ENCODE measurements at regions not wholly inside any gene's neighbourhood (a gene's known extent, or its start where the extent isn't known, plus 50 kb on each side); places are given as distances from the start of the nearest gene placed in this dataset.

DNA sequence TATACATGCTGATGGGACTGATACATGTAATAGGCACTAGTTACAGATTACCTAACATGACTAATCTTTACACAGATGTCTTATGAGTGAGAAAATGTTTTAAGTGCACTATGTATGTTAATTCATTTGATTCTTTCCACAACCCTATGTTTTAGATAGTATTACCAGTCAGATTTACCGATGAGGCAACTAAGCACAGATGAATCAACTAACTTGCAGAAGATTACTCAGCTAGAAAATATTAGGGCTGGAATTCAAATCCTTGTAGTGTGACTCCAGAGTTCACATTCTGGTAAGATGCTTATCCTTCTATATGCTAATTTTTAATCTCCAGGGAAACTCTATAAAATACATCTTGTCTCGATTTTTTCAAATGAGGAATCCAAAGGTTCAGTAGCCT lies 964.9 kb downstream of the REEP3 start:
- Mint-ChIP-seq H3K4me3 (no peak overlapping the region), H3K27me3 (no peaks in the 10 kb centered on the region), H3K36me3 (ENCODE audit: insufficient read depth) (no peaks in the 10 kb centered on the region), H3K4me1 (ENCODE audit: low read depth in 2 of 2) (no peaks in the 10 kb centered on the region), H3K27ac (no peak overlapping the region), H3K9me3 (peaks cover 5 to 15% of the 10 kb centered on the region in 2 donors)
- no peak for ATAC-seq (replicated peaks)
- no peak for DNase-seq

DNA sequence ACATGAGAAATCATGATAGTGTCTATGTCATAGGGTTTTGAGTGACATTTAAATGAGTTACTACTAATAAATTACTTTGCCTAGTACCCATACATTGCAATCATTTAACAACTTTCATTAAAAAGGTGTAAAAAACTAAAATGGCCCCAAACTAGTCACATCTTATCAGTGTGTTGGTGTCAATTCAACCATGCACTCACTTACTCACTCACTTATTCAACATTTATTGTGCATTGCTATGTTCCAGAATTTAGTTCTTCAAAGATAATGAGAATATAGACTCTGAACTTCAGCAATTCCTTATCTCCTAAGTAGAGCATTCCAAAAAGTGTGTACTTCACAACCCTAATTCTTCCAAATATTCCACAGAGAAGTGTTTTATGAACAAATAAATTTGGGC lies 965.7 kb downstream of the REEP3 start:
- Mint-ChIP-seq H3K27ac (no peak overlapping the region), H3K9me3 (peaks cover 5 to 15% of the 10 kb centered on the region in 2 donors), H3K4me3 (no peak overlapping the region), H3K4me1 (ENCODE audit: low read depth in 2 of 2) (no peaks in the 10 kb centered on the region), H3K36me3 (ENCODE audit: insufficient read depth) (no peaks in the 10 kb centered on the region), H3K27me3 (no peaks in the 10 kb centered on the region)
- no peak for DNase-seq
- ATAC-seq (replicated peaks), result no peak

DNA sequence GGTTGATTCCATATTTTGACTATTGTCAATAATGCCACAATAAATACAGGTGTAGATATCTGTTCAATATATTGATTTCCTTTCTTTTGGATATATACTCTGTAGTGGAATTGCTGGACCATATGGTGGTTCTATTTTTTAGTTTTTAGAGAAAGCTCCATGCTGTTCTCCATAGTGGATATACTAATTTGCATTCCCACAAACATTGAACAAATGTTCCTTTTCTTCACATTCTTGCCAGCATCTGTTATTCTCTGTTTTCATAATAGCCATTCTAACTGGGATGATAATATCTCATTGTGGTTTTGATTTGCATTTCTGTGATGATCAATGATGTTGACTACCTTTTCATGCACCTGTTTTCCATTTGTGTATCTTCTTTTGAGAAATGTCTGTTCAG lies 973.7 kb downstream of the REEP3 start:
- Mint-ChIP-seq H3K36me3 (ENCODE audit: insufficient read depth) (no peaks in the 10 kb centered on the region), H3K4me1 (ENCODE audit: low read depth in 2 of 2) (no peaks in the 10 kb centered on the region), H3K9me3 (peaks cover 6 to 40% of the 10 kb centered on the region in 2 donors), H3K27ac (no peak overlapping the region), H3K4me3 (no peak overlapping the region), H3K27me3 (no peaks in the 10 kb centered on the region)
- ATAC-seq (replicated peaks) (no peak), DNase-seq (no peak)

DNA sequence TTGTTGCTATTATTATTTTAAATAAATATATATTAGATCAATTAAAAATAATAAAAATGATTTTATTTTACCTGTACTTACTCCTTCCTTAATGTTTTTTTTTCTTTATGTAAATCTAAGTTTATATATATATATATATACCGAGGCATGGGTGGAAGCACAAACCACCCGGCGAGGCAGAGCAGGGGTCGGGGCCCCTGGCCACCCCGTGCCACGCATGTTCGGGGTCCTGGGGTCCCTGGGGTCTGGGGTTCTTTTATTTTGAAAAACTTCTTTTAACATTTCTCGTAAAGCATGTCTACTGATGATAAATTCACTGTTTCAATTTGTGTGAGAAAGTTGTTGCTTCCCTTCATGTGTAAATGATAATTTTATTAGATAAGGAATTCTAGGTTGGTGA lies 976.1 kb downstream of the REEP3 start:
- Mint-ChIP-seq H3K4me3 (no peak overlapping the region), H3K36me3 (ENCODE audit: insufficient read depth) (no peaks in the 10 kb centered on the region), H3K27ac (no peak overlapping the region), H3K27me3 (no peaks in the 10 kb centered on the region), H3K4me1 (ENCODE audit: low read depth in 2 of 2) (no peaks in the 10 kb centered on the region), H3K9me3 (peaks cover 6 to 32% of the 10 kb centered on the region in 2 donors)
- ATAC-seq (replicated peaks) (no peak), DNase-seq (no peak)

DNA sequence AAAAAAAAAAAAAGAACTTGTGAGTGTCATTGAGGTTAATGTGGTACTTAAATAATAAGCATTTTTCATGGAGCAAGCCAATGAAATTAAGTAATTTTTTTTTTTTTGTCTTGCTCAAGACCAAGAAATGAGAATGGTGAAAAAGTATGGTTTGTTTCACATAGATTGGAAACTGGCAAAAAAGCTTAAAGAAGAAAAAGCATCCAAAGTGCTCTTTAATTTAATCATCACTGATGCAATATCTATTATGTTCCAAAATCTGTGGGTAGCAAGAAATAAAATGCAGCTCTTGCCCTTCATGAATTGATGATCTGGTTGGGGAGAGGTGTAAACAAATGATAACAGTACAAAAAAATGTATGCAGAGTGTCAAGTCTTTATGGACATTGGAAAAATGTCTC lies 980.6 kb downstream of the REEP3 start:
- Mint-ChIP-seq H3K4me1 (ENCODE audit: low read depth in 2 of 2) (no peaks in the 10 kb centered on the region), H3K27ac (no peak overlapping the region), H3K27me3 (no peaks in the 10 kb centered on the region), H3K4me3 (no peak overlapping the region), H3K9me3 (peaks cover 2 to 12% of the 10 kb centered on the region in 2 donors), H3K36me3 (ENCODE audit: insufficient read depth) (no peaks in the 10 kb centered on the region)
- ATAC-seq (replicated peaks) (no peak), DNase-seq (no peak)

DNA sequence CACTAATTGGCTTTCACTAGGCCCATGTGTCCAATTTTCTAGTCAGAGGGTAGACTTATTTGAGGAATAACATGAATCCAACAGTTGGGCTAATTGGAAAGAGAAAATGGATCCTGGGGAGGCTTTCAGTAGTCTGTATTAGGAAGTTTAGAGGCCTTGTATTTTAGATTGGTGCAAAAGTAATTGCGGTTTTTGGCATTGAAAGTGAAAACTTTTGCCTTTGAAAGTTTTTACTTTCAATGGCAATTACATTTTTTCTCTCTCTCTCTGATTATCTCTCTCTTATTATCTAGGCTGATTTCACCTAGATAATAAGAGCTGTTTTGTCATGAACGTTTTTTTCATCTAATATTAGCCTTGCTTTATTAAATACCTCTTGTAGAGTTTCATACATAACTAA lies 981.7 kb downstream of the REEP3 start:
- Mint-ChIP-seq H3K9me3 (peaks cover 5 to 11% of the 10 kb centered on the region in 2 donors), H3K4me3 (no peak overlapping the region), H3K27ac (no peak overlapping the region), H3K4me1 (ENCODE audit: low read depth in 2 of 2) (no peaks in the 10 kb centered on the region), H3K36me3 (ENCODE audit: insufficient read depth) (no peaks in the 10 kb centered on the region), H3K27me3 (no peaks in the 10 kb centered on the region)
- ATAC-seq (replicated peaks) (no peak), DNase-seq (no peak)

DNA sequence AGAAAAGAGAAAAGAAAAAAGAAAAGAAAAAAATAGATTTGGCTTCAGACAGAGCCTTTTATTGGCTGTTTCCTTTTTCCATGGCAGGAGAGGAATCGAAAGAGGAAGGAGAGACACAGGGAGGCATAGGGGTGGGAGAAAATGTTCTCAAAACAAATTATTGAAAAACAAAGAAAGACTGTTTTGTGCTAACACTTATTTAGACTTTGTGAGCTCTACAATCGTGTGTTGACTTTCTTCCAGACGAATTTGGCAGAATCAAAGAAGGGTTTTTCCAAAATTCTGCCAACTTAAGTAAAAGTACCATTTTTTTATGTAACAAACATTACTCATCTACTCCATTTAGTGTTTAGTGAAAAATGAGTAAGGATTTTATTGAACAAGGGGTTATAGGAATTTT lies 982.2 kb downstream of the REEP3 start:
- Mint-ChIP-seq H3K9me3 (peaks cover 5 to 8% of the 10 kb centered on the region in 2 donors), H3K4me3 (no peak overlapping the region), H3K27me3 (no peaks in the 10 kb centered on the region)

DNA sequence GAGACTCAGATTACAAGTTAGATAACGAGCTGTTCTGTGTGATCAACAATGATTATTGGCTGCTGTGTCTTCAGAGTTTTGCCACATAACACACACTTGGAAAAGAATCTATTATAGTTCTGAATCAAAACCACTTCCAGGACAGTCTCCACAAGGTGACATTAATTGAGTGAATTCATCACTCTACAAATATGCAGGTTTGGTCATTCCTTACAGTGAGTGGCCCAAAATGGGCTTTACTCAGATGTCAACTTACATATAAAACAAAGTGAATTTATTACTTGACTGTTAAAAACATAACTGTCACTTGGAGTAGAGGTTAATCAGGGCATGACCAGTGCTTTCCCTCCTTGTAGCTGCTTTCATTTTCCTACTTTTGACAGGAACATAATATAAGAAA lies 984.3 kb downstream of the REEP3 start:
- Mint-ChIP-seq H3K27me3 (no peaks in the 10 kb centered on the region), H3K4me1 (ENCODE audit: low read depth in 2 of 2) (no peaks in the 10 kb centered on the region)

More for the DNA sequence above, 982.2 kb downstream of the REEP3 start:
- no peak overlapping the region for H3K27ac Mint-ChIP-seq
- no peaks in the 10 kb centered on the region for H3K4me1 Mint-ChIP-seq (ENCODE audit: low read depth in 2 of 2)
- H3K36me3 Mint-ChIP-seq (ENCODE audit: insufficient read depth), result no peaks in the 10 kb centered on the region
- ATAC-seq (replicated peaks) (no peak), DNase-seq (no peak)

DNA sequence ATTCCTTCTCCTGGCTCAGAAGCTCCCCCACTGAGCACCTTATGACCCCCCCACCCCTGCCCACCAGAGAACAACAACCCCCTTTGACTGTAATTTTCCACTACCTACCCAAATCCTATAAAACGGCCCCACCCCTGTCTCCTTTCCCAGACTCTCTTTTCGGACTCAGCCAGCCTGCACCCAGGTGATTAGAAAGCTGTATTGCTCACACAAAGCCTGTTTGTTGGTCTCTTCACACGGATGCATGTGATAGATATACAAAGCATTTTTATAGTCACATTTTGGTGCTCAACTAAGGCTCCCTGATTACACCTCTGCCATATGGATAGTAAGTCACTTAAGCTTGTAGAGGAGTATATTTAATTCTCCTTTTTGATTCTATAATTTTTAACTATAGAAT lies 985.8 kb downstream of the REEP3 start:
- Mint-ChIP-seq H3K4me3 (no peak overlapping the region), H3K27ac (no peak overlapping the region), H3K27me3 (no peaks in the 10 kb centered on the region), H3K9me3 (peaks cover 4 to 8% of the 10 kb centered on the region in 2 donors), H3K4me1 (ENCODE audit: low read depth in 2 of 2) (no peaks in the 10 kb centered on the region), H3K36me3 (ENCODE audit: insufficient read depth) (no peaks in the 10 kb centered on the region)
- no peak for DNase-seq
- ATAC-seq (replicated peaks), result no peak

More for the DNA sequence above, 984.3 kb downstream of the REEP3 start:
- no peak for DNase-seq
- no peak overlapping the region for H3K27ac Mint-ChIP-seq
- no peak overlapping the region for H3K4me3 Mint-ChIP-seq
- ATAC-seq (replicated peaks), result no peak
- peaks cover 4 to 8% of the 10 kb centered on the region in 2 donors for H3K9me3 Mint-ChIP-seq
- no peaks in the 10 kb centered on the region for H3K36me3 Mint-ChIP-seq (ENCODE audit: insufficient read depth)

DNA sequence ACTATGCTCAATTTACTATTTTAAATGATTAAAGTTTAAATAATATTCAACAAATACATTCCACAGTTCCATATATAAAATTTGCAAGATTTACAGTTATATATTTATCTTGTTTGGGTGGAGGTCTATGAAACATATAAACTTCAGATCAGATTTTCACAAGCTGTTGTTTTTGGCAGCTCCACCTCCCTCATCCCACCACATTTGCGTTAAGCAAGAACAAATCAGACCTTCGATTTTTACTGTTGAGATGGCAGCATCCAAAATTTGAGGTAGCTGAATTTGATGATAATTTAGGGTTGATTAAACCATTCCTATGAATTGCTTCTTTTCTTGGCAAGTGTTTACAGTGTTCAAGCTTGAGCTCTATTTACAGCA lies 986.4 kb downstream of the REEP3 start:
- H3K4me1 Mint-ChIP-seq (ENCODE audit: low read depth in 2 of 2), result no peaks in the 10 kb centered on the region
- DNase-seq, result no peak
- no peak for ATAC-seq (replicated peaks)
- peaks cover 4 to 8% of the 10 kb centered on the region in 2 donors for H3K9me3 Mint-ChIP-seq
- no peak overlapping the region for H3K4me3 Mint-ChIP-seq
- no peak overlapping the region for H3K27ac Mint-ChIP-seq
- no peaks in the 10 kb centered on the region for H3K27me3 Mint-ChIP-seq
- H3K36me3 Mint-ChIP-seq (ENCODE audit: insufficient read depth), result no peaks in the 10 kb centered on the region

DNA sequence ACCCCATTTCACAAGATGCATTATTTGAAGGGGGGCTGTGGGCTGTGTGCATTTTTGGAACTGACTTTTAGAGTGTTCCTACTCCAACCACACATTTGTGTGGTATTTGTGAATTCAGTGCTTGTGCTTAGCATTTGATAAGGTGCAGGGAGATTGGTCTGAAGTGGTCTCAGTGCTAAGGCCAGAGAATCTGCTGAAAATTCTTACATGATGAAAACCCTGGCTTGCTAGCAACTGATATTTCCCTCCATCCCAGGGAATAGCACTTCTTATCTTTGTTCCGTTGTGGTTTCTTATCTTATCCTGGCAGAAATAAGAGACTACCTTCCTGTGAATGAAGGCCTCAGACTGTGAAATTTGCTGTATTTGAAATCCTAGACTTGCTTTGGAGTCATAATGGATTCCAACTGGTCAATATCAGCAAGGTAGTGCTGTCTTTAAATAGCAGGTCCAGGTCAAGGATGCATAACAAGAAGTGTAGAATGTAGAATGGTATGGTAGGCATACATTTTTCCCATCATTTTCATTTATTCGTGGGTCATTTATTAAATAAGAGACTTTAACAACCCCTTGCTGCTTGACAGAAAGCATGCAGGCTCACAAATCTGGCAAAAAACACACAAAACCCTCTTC lies 986.9 kb downstream of the REEP3 start:
- ATAC-seq (replicated peaks), result no peak
- no peak overlapping the region for H3K27ac Mint-ChIP-seq
- no peaks in the 10 kb centered on the region for H3K4me1 Mint-ChIP-seq (ENCODE audit: low read depth in 2 of 2)
- DNase-seq, result no peak
- no peaks in the 10 kb centered on the region for H3K36me3 Mint-ChIP-seq (ENCODE audit: insufficient read depth)
- no peak overlapping the region for H3K4me3 Mint-ChIP-seq
- peaks cover 4 to 8% of the 10 kb centered on the region in 2 donors for H3K9me3 Mint-ChIP-seq
- H3K27me3 Mint-ChIP-seq, result no peaks in the 10 kb centered on the region

DNA sequence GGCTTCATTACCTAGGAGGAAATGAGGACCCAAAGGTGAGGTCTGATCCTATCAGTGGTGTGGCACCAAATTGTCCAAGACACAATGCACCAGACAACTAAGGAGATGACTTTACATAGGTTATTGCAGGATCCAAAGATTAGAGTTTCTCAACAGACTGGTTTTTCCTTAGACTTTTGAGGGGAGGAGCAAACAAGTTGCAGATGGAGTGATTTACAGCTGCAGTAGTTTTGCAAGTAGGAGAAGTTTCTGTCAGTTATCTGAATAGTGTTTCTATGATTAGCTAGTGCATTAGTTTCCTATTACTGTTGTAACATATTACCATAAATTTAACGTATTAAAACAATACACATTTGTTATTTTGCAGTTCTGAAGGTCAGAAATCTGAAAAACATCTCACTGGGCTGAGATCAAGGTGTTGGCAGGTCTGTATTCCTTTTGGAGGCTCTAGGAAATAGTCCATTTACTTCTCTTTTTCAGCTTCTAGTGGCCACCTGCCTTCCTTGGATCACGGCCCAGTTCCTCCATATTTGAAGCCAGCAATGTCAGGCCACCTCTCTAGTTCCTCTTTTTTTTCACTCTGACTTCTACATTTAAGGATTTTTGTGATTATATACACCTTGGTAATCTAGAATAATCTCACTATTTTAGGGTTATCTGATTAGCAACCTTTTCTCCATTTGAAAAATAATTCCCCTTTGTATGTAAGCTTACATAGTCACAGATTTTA lies 994.9 kb downstream of the REEP3 start:
- Mint-ChIP-seq H3K27me3 (no peaks in the 10 kb centered on the region), H3K4me3 (no peak overlapping the region), H3K36me3 (ENCODE audit: insufficient read depth) (no peaks in the 10 kb centered on the region), H3K9me3 (no peaks in the 10 kb centered on the region), H3K4me1 (ENCODE audit: low read depth in 2 of 2) (no peaks in the 10 kb centered on the region), H3K27ac (no peak overlapping the region)
- DNase-seq (no peak), ATAC-seq (replicated peaks) (no peak)

DNA sequence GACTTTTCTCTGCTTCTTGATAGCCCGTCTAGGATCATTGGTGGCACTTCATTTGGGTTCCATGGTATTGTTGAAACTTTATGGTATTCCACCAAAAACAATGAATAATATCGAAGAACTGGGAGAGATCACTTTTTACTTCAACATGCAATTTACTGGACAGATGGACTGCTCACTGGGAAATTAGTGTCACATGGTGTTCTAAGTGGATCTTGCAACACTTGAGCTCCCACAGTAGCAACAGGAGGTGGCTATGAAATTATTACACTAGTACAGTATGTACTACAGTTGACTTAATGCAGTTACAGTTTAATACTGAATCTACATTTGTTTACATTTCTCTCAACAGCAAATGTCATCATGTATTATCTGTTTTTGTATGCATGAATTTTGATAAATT lies 997.3 kb downstream of the REEP3 start:
- H3K4me3 Mint-ChIP-seq, result no peak overlapping the region
- H3K36me3 Mint-ChIP-seq (ENCODE audit: insufficient read depth), result no peaks in the 10 kb centered on the region
- no peaks in the 10 kb centered on the region for H3K27me3 Mint-ChIP-seq
- peaks cover 0 to 1% of the 10 kb centered on the region in 2 donors for H3K9me3 Mint-ChIP-seq
- DNase-seq (no peak), ATAC-seq (replicated peaks) (no peak)
- no peaks in the 10 kb centered on the region for H3K4me1 Mint-ChIP-seq (ENCODE audit: low read depth in 2 of 2)
- H3K27ac Mint-ChIP-seq, result no peak overlapping the region

DNA sequence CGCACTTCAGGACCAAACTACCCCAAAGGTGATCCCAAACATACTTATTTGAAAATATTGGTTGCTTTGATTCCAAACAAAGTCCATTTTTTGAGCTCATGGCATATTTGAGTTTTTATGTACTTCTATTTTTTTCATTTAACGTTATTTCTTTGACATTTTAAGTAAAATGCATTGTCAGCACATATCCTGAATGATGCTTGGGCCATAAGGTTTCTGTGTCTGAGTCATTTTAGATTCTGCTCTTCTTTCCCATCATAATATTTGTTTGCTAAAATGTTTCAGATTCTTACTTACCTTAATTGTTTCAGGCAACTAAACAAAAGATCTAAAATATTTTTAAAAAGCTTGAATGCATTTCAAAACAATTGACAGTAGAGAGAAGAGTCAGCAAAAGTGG lies 998.2 kb downstream of the REEP3 start:
- Mint-ChIP-seq H3K27ac (no peak overlapping the region), H3K4me1 (ENCODE audit: low read depth in 2 of 2) (no peaks in the 10 kb centered on the region), H3K36me3 (ENCODE audit: insufficient read depth) (no peaks in the 10 kb centered on the region), H3K27me3 (no peaks in the 10 kb centered on the region), H3K9me3 (peaks cover 0 to 1% of the 10 kb centered on the region in 2 donors), H3K4me3 (no peak overlapping the region)
- ATAC-seq (replicated peaks) (no peak), DNase-seq (no peak)

All from effector memory CD8-positive, alpha-beta T cell (primary cell).